Activated B cell treated with CpG ODN at 0.5 μM for 24 hours (primary cell): ENCODE measurements at regions not wholly inside any gene's neighbourhood (a gene's known extent, or its start where the extent isn't known, plus 50 kb on each side); places are given as distances from the start of the nearest gene placed in this dataset.

Source experiments
- ATAC-seq: fragments of 200-7000 bp; cut with Tn5 transposase; one replicate; pipeline ENCODE4 v1.10.0; 2021; ENCODE audit warnings: low read depth, mild to moderate bottlenecking, moderate library complexity
- CTCF ChIA-PET: fragments of 350-600 bp; sonication (Branson Sonifier 250); formaldehyde crosslinking; loops from one replicate; lab custom pipeline; 2021; ENCODE audit warnings: antibody characterized with exemption; lab: Charles Lee
- POLR2A ChIA-PET: fragments of 350-600 bp; sonication (Branson Sonifier 250); formaldehyde crosslinking; loops from one replicate; lab custom pipeline; 2021; ENCODE audit warnings: antibody characterized with exemption; lab: Charles Lee
- DNase-seq: peaks from one replicate; pipeline ENCODE4 v3.0.0; 2022
- H3K27ac Mint-ChIP-seq: one replicate; pipeline ENCODE4 v1.8.0; 2020; ENCODE audit warnings: mixed read lengths
- H3K27me3 Mint-ChIP-seq: one replicate; pipeline ENCODE4 v1.8.0; 2021; ENCODE audit warnings: mixed read lengths
- H3K36me3 Mint-ChIP-seq: one replicate; pipeline ENCODE4 v1.8.0; 2021; ENCODE audit warnings: low read depth, mixed read lengths
- H3K4me1 Mint-ChIP-seq: one replicate; pipeline ENCODE4 v1.8.0; 2021; ENCODE audit warnings: mixed read lengths
- H3K4me3 Mint-ChIP-seq: one replicate; pipeline ENCODE4 v1.8.0; 2020; ENCODE audit warnings: mild to moderate bottlenecking, mixed read lengths
- H3K9me3 Mint-ChIP-seq: one replicate; pipeline ENCODE4 v1.8.0; 2020; ENCODE audit warnings: mixed read lengths
- intact Hi-C: fragments of 100-400 bp; cut with micrococcal nuclease; formaldehyde crosslinking; loops from one replicate; pipeline ENCODE4 v1.15.1; 2024
- TF ChIP-seq, protein P1 (sequence below): fragments of 200-600 bp; IDR thresholded peaks from one replicate; pipeline ENCODE4 v1.8.0; 2022; ENCODE audit warnings: antibody characterized with exemption, mild to moderate bottlenecking

DNA sequence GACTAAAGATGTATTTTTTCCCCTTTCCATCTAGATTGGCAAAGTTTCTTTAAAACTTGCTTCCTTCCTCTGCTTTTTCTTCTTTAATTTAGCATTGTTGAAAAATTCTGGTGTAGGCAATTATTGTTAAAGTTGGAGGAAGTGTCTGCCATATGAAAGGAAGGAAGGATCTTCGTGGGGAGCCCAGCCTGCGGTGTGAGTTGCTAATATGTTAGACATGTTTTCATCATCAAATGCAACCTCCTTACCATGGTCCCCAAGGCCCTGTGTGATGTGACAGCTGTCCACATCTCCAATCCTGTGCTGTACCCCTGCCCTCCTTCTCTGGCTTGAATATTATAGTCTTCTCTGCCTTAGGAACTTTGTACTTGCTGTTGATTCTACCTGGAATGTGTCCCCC lies 81.0 kb upstream of the ZBTB18 start:
- intact Hi-C loops = no loop called here
- ATAC-seq (no peak), DNase-seq (no peak)
- no peaks in the 10 kb centered on the region for H3K36me3 Mint-ChIP-seq
- H3K27ac Mint-ChIP-seq = no peak overlapping the region
- POLR2A ChIA-PET = no interaction called here
- peaks cover 19% of the 10 kb centered on the region for H3K27me3 Mint-ChIP-seq
- CTCF ChIA-PET = no interaction called here
- no peaks in the 10 kb centered on the region for H3K9me3 Mint-ChIP-seq
- no peaks in the 10 kb centered on the region for H3K4me1 Mint-ChIP-seq
- H3K4me3 Mint-ChIP-seq = no peak overlapping the region
- TF ChIP-seq, protein P1, sequence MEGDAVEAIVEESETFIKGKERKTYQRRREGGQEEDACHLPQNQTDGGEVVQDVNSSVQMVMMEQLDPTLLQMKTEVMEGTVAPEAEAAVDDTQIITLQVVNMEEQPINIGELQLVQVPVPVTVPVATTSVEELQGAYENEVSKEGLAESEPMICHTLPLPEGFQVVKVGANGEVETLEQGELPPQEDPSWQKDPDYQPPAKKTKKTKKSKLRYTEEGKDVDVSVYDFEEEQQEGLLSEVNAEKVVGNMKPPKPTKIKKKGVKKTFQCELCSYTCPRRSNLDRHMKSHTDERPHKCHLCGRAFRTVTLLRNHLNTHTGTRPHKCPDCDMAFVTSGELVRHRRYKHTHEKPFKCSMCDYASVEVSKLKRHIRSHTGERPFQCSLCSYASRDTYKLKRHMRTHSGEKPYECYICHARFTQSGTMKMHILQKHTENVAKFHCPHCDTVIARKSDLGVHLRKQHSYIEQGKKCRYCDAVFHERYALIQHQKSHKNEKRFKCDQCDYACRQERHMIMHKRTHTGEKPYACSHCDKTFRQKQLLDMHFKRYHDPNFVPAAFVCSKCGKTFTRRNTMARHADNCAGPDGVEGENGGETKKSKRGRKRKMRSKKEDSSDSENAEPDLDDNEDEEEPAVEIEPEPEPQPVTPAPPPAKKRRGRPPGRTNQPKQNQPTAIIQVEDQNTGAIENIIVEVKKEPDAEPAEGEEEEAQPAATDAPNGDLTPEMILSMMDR = no peak

DNA sequence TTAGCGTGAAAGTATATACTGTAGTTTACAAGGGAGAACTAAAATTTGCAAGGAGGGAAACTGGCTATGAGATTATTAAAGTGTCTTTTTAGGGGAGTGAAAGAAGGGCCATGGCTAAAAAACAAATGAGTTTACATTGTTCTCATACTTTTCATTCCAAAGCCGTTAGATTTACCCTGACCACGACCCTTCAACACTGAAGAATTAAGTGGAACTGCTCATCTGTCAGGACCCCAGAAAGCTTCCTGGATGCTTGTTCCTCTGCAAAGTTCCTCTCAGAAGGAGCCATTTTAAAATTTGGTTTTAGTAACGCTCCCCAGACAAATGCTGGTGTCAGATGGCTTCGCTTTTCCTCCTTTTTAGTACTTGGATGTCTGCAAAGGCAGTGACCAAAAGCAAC lies 82.7 kb upstream of the ZBTB18 start:
- CTCF ChIA-PET = no interaction called here
- Mint-ChIP-seq H3K4me1 (no peaks in the 10 kb centered on the region), H3K9me3 (no peaks in the 10 kb centered on the region), H3K4me3 (no peak overlapping the region), H3K27me3 (peaks cover 12% of the 10 kb centered on the region), H3K27ac (no peak overlapping the region), H3K36me3 (no peaks in the 10 kb centered on the region)
- intact Hi-C loops = no loop called here
- ATAC-seq (no peak), DNase-seq (no peak)
- TF ChIP-seq, protein P1 = no peak
- POLR2A ChIA-PET = no interaction called here

DNA sequence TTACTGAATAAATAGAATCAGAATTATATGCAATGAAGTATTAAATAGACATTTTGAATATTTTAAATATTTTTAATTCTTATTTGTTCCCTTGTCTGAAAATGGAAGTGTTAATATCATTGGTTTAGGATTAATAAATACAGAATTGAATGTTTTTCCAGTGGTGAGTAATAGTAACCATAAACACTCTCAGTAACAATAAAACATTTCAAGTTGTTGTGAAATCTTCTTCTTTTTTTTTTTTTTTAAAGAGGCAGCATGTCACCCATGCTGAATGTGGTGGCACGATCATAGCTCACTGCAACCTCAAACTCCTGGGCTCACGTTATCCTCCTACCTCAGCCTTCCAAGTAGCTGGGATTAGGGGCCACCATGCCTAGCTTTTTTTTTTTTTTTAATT lies 86.2 kb upstream of the ZBTB18 start:
- no peaks in the 10 kb centered on the region for H3K4me1 Mint-ChIP-seq
- no peak overlapping the region for H3K4me3 Mint-ChIP-seq
- H3K27ac Mint-ChIP-seq = no peak overlapping the region
- peaks cover 1% of the 10 kb centered on the region for H3K27me3 Mint-ChIP-seq
- TF ChIP-seq, protein P1 = no peak
- DNase-seq = no peak
- no peaks in the 10 kb centered on the region for H3K9me3 Mint-ChIP-seq
- ChIA-PET CTCF (interaction anchor here (0.7 kb wide), 1 partner anchor 297 kb away, joined by 3 read pairs; no protein-coding TSS in a partner anchor), POLR2A (no interaction called here)
- H3K36me3 Mint-ChIP-seq = no peaks in the 10 kb centered on the region
- ATAC-seq = no peak
- intact Hi-C loops = no loop called here

DNA sequence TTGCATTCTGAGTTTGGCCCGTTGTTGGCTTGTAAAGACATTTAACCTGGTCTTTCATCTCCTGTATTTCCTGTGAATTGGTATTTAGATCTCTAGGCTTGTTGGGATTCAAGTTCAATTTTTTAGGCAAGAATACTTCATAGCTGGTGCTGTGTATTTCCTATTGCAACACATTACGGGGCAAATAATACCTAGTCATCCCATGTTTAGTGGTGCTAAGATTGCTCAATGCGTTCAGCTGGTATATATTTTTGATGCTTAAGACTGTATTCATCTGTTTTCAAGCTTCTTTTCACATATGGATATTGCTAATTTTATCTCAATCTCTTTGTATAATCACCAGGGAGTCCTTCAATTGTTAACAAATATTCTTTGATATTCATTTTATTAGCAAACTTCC lies 87.5 kb upstream of the ZBTB18 start:
- Mint-ChIP-seq H3K36me3 (no peaks in the 10 kb centered on the region), H3K27ac (no peak overlapping the region), H3K4me3 (no peak overlapping the region), H3K9me3 (no peaks in the 10 kb centered on the region), H3K27me3 (peaks cover 7% of the 10 kb centered on the region), H3K4me1 (no peaks in the 10 kb centered on the region)
- CTCF ChIA-PET = no interaction called here
- TF ChIP-seq, protein P1 = no peak
- ATAC-seq (no peak), DNase-seq (no peak)
- intact Hi-C loops = no loop called here
- POLR2A ChIA-PET = no interaction called here

DNA sequence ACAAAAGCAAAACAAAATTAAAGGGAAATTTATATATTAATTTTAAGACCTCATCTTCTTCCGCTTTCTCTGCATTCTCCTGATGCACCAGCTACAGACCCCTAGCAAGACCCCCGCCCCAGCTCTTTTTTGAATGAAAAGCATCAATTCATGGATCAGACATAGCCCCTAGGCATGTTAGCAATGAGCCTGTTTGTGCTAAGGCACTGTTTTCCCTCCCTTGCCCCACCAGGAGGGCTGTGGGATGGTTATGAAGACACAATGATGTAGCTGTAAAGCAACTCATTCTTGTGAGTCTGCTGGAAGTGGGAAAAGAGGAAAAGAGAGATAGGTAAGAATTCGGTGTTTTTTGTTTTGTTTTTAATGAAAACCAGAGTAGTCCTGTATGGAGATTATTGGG lies 88.5 kb upstream of the ZBTB18 start:
- H3K4me1 Mint-ChIP-seq = no peaks in the 10 kb centered on the region
- DNase-seq (no peak), ATAC-seq (no peak)
- H3K27me3 Mint-ChIP-seq = peaks cover 7% of the 10 kb centered on the region
- ChIA-PET CTCF (no interaction called here), POLR2A (no interaction called here)
- TF ChIP-seq, protein P1 = no peak
- H3K27ac Mint-ChIP-seq = no peak overlapping the region
- no peaks in the 10 kb centered on the region for H3K9me3 Mint-ChIP-seq
- no peaks in the 10 kb centered on the region for H3K36me3 Mint-ChIP-seq
- H3K4me3 Mint-ChIP-seq = no peak overlapping the region
- intact Hi-C loops = no loop called here
